Large intestine (tissue), 3 donors: ENCODE measurements at regions not wholly inside any gene's neighbourhood (a gene's known extent, or its start where the extent isn't known, plus 50 kb on each side); places are given as distances from the start of the nearest gene placed in this dataset.

Experiments
- DNase-seq, 2 donors: peaks; one replicate each; pipeline versions ENCODE4 v3.0.0 to v3.0.0-alpha.2; 2013
- H3K27ac ChIP-seq: one replicate; pipeline ENCODE4 v1.5.1; 2013; ENCODE audit warnings: low read length
- H3K27me3 ChIP-seq: 2 replicates; pipeline ENCODE4 v1.6.1; 2013; ENCODE audit warnings: low read length; ENCODE audit not compliant: control insufficient read depth, insufficient read depth
- H3K36me3 ChIP-seq: 2 replicates; pipeline ENCODE4 v1.6.1; 2013; ENCODE audit warnings: low read length; ENCODE audit not compliant: control insufficient read depth, insufficient read depth
- H3K4me1 ChIP-seq: one replicate; pipeline ENCODE4 v1.6.1; 2013; ENCODE audit warnings: low read length; ENCODE audit not compliant: control insufficient read depth, insufficient read depth
- H3K4me3 ChIP-seq: one replicate; pipeline ENCODE4 v1.5.1; 2013; ENCODE audit warnings: low read length
- H3K9me3 ChIP-seq: one replicate; pipeline ENCODE4 v1.6.1; 2013; ENCODE audit warnings: mild to moderate bottlenecking, low read depth, low read length, moderate library complexity; ENCODE audit not compliant: control insufficient read depth
- WGBS: methylation state at CpG from one replicate; pipeline ENCODE4 v1.1.5; 2013; ENCODE audit warnings: low lambda C conversion rate; ENCODE audit not compliant: insufficient coverage; 5-methylcytosine and 5-hydroxymethylcytosine counted together

DNA sequence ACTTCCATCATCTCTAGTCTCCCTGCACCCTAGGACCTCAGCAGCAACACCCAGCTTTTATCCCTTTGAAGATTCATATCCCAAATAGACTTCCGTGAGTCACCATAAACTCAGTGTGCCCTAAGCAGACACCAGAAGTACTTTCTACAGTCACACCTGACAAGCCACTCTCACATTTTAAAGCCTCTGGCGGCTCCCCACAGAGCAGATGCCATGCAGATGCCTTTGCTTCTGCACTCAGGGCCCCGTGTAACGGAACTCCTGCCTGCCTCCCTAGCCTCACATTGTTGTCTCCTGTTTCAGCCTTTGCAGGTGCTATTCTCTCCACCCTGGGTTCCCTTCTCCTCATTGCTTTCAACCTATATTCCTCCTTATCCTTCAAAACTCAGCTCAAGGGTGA lies 155.5 kb upstream of the SLC24A5 start:
- H3K27ac ChIP-seq = no peak overlapping the region
- no peaks in the 10 kb centered on the region for H3K27me3 ChIP-seq
- WGBS = no CpG with 5 or more reads among the region's 4 CpGs
- no peak overlapping the region for H3K4me3 ChIP-seq
- H3K36me3 ChIP-seq = no peaks in the 10 kb centered on the region
- peaks cover 2% of the 10 kb centered on the region for H3K4me1 ChIP-seq
- no peaks in the 10 kb centered on the region for H3K9me3 ChIP-seq
- DNase-seq = no peak

DNA sequence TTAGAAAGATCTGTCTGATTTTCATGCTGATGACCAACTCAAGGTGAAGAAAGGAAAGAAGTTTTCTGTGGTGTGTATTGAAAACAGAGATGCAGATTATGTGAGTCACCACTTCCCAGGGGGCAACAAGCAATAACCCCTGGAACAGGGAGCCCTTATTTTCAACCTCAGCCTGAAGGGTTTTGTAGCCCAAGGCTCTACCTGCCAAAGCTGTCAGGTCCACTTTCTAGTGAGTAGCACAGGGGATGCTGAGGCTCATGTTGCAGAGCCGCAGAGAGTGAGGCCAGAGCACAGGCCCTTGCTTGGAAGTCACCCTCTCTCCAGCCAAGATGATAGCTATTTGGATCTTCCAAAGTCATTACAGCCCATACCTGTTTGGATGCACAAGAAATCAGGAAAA lies 152.2 kb upstream of the SLC24A5 start:
- Histone ChIP-seq H3K9me3 (no peaks in the 10 kb centered on the region), H3K27me3 (peaks cover 2% of the 10 kb centered on the region), H3K4me3 (no peak overlapping the region), H3K27ac (no peak overlapping the region), H3K36me3 (no peaks in the 10 kb centered on the region), H3K4me1 (no peaks in the 10 kb centered on the region)
- no CpG with 5 or more reads among the region's 1 CpG for WGBS
- DNase-seq = no peak

DNA sequence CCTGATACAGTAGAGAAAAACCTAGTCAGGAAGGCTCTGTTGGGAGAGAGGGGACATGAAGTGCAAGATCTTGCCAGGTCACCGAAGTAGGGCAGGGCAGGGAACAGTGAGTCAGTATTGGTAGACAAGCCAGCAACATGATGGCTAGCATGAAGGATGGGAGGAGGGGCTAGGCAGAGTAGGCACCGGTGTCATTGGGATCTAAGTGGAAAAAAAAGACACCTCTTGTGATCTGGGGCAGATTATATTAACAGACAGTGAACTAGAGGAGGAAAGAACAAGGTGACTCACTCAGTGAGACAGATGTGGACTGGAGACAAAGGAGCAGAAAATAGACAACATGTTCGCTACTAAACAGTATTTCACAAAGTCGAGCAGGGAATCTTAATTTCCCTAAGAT lies 149.2 kb upstream of the SLC24A5 start:
- H3K27me3 ChIP-seq = peaks cover 8% of the 10 kb centered on the region
- 100% methylated on average over 1 of the region's 4 CpGs for WGBS
- no peak overlapping the region for H3K27ac ChIP-seq
- H3K36me3 ChIP-seq = no peaks in the 10 kb centered on the region
- no peak for DNase-seq
- no peaks in the 10 kb centered on the region for H3K9me3 ChIP-seq
- H3K4me1 ChIP-seq = no peaks in the 10 kb centered on the region
- no peak overlapping the region for H3K4me3 ChIP-seq

DNA sequence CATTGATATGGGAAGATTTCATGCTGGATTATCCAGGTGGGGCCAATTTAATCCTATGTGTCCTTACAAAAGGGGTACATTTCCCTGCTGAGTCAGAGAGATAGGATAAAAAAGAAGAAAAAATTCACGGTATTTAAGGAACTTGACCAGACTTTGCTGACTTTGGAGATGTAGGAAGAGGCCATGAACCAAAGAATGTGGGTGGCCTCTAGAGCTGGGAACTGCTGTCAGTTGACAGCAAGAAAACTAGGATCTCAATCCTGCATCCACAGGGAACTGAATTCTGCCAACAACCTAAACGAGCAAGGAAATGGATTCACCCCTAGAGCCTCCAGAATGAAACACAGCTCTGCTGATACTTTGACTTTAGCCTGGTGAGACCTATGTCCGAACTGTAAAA lies 148.1 kb upstream of the SLC24A5 start:
- no peaks in the 10 kb centered on the region for H3K4me1 ChIP-seq
- no peak overlapping the region for H3K4me3 ChIP-seq
- no CpG with 5 or more reads among the region's 3 CpGs for WGBS
- no peak for DNase-seq
- H3K9me3 ChIP-seq = no peaks in the 10 kb centered on the region
- peaks cover 8% of the 10 kb centered on the region for H3K27me3 ChIP-seq
- no peaks in the 10 kb centered on the region for H3K36me3 ChIP-seq
- H3K27ac ChIP-seq = no peak overlapping the region

DNA sequence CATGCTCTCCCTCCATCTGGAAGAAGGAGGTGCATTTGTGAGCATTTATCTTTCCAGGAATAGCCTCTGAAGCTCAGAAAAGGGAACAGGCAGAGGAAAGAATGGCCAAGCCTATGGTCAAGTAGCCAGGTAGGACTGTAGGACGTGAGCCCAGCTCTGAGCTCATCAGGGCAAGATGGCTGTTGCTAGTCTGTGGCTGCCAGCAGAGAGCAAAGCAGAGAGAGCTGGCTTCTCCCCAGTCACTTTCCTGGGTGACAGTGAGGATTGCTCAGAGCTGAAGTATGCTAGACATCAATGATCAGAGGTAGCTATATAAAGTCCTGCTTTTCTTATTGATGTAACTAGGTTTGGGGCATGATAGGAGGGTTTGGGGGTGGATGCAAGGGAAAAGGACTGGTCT lies 146.1 kb upstream of the SLC24A5 start:
- H3K4me3 ChIP-seq = no peak overlapping the region
- no CpG with 5 or more reads among the region's 1 CpG for WGBS
- H3K27ac ChIP-seq = no peak overlapping the region
- DNase-seq = no peak
- H3K9me3 ChIP-seq = no peaks in the 10 kb centered on the region
- H3K36me3 ChIP-seq = no peaks in the 10 kb centered on the region
- peaks cover 8% of the 10 kb centered on the region for H3K27me3 ChIP-seq
- no peaks in the 10 kb centered on the region for H3K4me1 ChIP-seq

DNA sequence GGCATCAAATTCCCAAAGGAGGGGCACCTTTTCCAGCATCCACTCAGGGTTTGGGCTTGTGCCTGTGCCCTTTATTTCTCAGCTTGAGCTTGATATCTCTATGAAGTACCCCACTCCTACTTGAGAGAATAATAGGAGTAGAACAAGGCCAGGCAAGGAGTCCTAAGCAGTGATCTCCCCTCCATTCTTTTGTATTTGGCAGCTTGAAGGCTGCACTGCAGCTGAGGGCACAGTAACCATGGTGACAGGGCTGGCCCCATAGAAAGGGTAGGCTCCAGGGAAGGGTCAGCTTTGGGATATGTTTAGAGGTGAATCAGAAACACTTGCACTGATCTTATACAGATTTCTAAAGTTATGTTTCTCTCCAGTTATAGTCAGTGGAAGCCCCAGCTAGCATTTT lies 145.4 kb upstream of the SLC24A5 start:
- no peak overlapping the region for H3K4me3 ChIP-seq
- no peaks in the 10 kb centered on the region for H3K9me3 ChIP-seq
- no peaks in the 10 kb centered on the region for H3K4me1 ChIP-seq
- no peak overlapping the region for H3K27ac ChIP-seq
- H3K36me3 ChIP-seq = no peaks in the 10 kb centered on the region
- peaks cover 8% of the 10 kb centered on the region for H3K27me3 ChIP-seq
- DNase-seq = no peak

DNA sequence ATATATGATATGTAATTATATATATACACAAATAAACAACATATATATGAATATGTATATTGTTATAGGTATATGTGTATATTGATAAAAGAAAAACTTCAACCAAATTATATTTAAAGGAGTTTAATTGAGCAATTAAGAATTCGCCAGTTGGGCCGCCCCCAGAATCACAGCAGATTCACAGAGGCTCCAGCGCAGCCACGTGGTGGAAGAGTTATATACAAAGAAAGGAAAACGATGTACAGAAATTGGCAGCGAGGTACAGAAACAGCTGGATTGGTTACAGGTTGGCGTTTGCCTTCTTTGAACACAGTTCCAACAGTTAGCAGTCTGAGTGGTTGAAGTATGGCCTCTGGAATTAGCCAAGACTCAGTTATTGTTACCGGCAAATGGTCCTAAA lies 137.3 kb upstream of the SLC24A5 start:
- no peaks in the 10 kb centered on the region for H3K9me3 ChIP-seq
- no peaks in the 10 kb centered on the region for H3K36me3 ChIP-seq
- H3K4me3 ChIP-seq = no peak overlapping the region
- DNase-seq = no peak
- no peaks in the 10 kb centered on the region for H3K27me3 ChIP-seq
- H3K4me1 ChIP-seq = no peaks in the 10 kb centered on the region
- WGBS = 90% methylated on average over 4 of the region's 8 CpGs
- H3K27ac ChIP-seq = no peak overlapping the region

DNA sequence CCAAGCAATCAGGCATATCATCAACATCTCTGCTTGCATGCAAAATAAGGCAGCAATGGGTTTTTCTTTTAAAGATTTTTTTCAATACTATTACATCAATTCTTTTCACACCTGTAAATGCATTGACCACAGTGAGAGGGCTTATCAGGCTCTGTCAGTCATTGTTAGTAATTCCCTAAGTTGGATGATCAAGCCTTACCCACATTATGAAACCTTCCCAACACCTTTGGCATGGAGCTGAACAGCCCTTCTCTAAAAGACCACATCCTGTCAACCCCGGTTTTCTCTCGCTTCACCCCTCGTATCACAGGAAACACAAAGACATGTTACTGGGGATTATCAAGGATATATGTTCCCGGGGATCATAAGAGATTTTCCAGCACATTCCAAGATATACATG lies 135.2 kb upstream of the SLC24A5 start:
- no CpG with 5 or more reads among the region's 4 CpGs for WGBS
- H3K4me3 ChIP-seq = no peak overlapping the region
- H3K27ac ChIP-seq = no peak overlapping the region
- H3K9me3 ChIP-seq = no peaks in the 10 kb centered on the region
- H3K27me3 ChIP-seq = no peaks in the 10 kb centered on the region
- no peaks in the 10 kb centered on the region for H3K36me3 ChIP-seq
- no peak for DNase-seq
- no peaks in the 10 kb centered on the region for H3K4me1 ChIP-seq

DNA sequence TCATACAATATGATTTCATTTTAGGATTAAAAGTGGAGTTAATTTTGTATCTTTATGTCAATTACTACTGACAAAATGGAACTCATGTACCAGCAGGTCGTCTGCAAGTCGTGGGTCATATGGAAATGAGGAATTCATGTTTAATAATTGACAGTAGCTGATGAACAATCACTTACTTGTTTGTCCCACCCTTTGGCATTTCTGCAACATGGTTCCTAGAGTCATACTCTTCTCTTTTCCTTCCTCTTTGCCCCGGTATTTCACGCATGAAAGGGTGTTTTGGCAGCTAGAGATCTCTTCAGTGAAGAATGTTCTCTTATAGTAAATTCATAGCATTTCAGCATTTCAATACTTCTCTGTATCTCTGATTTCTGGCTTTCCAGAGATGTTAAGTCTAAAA lies 133.3 kb upstream of the SLC24A5 start:
- H3K27me3 ChIP-seq = no peaks in the 10 kb centered on the region
- no peaks in the 10 kb centered on the region for H3K9me3 ChIP-seq
- no peak overlapping the region for H3K4me3 ChIP-seq
- DNase-seq = no peak
- no peaks in the 10 kb centered on the region for H3K36me3 ChIP-seq
- H3K4me1 ChIP-seq = no peaks in the 10 kb centered on the region
- WGBS = no CpG with 5 or more reads among the region's 4 CpGs
- H3K27ac ChIP-seq = no peak overlapping the region

DNA sequence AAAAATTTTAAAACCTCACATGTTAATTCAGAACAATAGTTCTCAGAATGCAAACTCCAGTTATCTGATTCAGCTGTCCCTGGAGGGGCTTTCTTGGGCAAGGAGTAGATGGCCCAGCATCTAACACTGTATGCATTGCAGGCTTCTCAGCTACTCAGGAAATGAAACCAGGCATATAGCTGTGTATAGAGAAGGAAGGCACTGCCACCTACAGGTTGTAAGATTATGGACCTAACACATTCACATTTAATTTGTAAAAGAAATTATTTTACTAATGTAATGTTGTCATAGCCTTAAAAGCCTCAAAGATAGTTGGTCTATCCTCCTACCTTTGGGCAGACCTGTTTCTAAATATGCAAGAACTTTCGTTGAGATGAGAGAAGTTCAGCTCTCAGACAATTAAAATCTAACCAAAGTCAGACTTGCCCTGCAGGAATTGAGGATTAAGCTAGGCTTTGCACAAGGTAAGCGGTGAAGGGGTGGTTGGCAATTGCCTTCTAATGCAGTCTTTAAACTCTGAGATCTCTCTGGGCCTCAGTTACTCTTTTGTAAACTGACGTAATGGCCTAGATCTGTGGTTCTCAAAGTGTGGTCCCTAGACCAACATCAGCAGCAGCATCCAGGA lies 132.8 kb upstream of the SLC24A5 start:
- Histone ChIP-seq H3K27me3 (no peaks in the 10 kb centered on the region), H3K36me3 (no peaks in the 10 kb centered on the region), H3K9me3 (no peaks in the 10 kb centered on the region), H3K4me3 (no peak overlapping the region), H3K4me1 (no peaks in the 10 kb centered on the region), H3K27ac (no peak overlapping the region)
- peak; percentile 44 to 53 for DNase-seq
- 20% methylated on average over 1 of the region's 3 CpGs for WGBS

DNA sequence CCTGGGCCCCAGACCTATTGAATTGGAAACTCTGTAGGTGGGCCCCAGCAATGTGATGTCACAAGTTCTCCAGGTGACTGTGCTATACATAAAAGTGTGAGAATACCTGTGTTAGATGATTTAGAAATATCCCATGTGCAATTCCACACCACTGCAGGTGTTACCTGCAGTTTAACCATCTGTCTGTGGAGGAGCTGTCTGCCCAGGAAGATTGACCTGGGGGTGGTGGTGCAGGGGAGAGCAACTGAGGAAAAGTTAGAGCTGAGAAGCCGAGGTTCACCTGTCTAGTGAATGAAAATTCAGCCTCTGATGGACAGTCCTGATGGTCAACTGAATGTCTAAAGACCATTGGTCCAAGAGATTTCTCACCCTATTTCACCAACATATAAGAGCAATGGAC lies 132.2 kb upstream of the SLC24A5 start:
- no CpG with 5 or more reads among the region's 1 CpG for WGBS
- Histone ChIP-seq H3K4me1 (no peaks in the 10 kb centered on the region), H3K27me3 (no peaks in the 10 kb centered on the region), H3K36me3 (no peaks in the 10 kb centered on the region), H3K9me3 (no peaks in the 10 kb centered on the region), H3K4me3 (no peak overlapping the region), H3K27ac (no peak overlapping the region)
- DNase-seq = no peak
